Transverse colon (tissue), 4 donors: ENCODE measurements at regions not wholly inside any gene's neighbourhood (a gene's known extent, or its start where the extent isn't known, plus 50 kb on each side); places are given as distances from the start of the nearest gene placed in this dataset.

Source experiments
- POLR2A ChIP-seq: fragments of 450-650 bp; IDR thresholded peaks from one replicate; pipeline ENCODE4 v1.6.1; 2016; ENCODE audit warnings: antibody characterized with exemption, mild to moderate bottlenecking, moderate library complexity
- POLR2AphosphoS5 ChIP-seq, 3 donors: sonication (generic); formaldehyde crosslinking; IDR thresholded peaks; one replicate each; pipeline ENCODE4 v1.6.1; 2016; ENCODE audit warnings: antibody characterized with exemption in 3 of 3
- TF ChIP-seq, protein P1 (sequence below), 5 experiments: fragments of 200-600 bp in 3 of 5; fragments of 450-650 bp in 2 of 5; sonication (generic) in 3 of 5; IDR thresholded peaks; 1 replicate in 2 of 5; 2 replicates in 3 of 5; pipeline ENCODE4 v1.5.1; 2016 to 2017; ENCODE audit warnings: antibody characterized with exemption in 5 of 5, inconsistent platforms in 3 of 5, mild to moderate bottlenecking in 2 of 5, moderate library complexity in 1 of 5

DNA sequence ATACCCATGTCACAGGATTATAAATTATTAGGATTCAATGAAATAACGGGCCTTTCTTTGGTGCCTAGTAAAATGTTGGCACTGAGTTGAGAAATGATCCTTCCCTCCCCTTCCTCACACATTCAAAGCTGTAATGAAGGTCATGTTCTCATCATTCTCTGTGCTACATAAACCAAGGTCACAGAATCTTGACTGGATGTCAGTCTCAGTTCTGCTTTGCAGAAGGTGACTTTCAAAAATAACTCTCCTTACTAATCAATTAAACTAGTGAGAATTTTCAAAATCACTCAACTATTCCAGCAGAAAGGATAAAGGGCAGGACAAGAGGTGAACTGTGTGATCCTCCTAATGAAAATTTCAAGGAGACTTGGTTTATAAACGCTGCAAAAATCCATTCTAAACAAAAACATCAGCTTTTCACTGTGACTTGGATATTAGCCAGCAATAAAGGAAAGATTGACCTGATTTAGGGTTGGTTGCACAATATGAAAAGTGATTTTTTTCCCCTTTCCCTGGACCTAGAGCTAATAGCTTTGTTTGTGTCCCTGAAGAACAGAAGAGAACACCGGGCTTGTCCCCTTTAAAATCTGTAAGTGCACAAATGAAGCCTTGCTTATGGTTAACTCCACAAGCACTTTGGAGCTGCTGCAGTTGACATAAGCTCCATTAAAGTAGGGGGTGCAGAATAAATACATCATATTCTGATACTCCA is 120.1 kb downstream of the SEC16B start:
- TF ChIP-seq POLR2AphosphoS5 (IDR thresholded peaks at IDR 0.05), result no peak
- TF ChIP-seq, protein P1, sequence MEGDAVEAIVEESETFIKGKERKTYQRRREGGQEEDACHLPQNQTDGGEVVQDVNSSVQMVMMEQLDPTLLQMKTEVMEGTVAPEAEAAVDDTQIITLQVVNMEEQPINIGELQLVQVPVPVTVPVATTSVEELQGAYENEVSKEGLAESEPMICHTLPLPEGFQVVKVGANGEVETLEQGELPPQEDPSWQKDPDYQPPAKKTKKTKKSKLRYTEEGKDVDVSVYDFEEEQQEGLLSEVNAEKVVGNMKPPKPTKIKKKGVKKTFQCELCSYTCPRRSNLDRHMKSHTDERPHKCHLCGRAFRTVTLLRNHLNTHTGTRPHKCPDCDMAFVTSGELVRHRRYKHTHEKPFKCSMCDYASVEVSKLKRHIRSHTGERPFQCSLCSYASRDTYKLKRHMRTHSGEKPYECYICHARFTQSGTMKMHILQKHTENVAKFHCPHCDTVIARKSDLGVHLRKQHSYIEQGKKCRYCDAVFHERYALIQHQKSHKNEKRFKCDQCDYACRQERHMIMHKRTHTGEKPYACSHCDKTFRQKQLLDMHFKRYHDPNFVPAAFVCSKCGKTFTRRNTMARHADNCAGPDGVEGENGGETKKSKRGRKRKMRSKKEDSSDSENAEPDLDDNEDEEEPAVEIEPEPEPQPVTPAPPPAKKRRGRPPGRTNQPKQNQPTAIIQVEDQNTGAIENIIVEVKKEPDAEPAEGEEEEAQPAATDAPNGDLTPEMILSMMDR (IDR thresholded peaks at IDR 0.05), result no peak
- no peak for TF ChIP-seq POLR2A
